ENCODE measurements at regions not wholly inside any gene's neighbourhood (a gene's known extent, or its start where the extent isn't known, plus 50 kb on each side); places are given as distances from the start of the nearest gene placed in this dataset.

DNA sequence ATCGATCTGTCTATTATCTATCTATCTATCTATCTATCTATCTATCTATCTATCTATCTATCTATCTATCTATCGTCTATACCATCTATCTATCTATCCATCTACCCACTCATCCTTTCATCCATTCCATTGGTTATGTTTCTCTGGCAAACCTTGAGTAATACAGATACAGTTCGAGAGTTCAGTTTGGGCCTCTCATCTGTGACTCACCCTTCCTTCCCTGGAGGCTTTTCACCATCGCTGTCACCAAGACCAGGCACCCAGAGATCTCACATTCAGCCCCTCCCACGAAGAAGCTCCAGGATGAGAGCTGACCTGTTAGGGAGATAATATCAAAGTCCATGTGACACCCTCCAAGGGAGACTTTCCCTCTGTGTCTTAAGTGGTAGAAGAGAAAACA is 164.1 kb upstream of the CELF4 start:
- no peaks in the 10 kb centered on the region for H3K27me3 Mint-ChIP-seq
- no peak overlapping the region for H3K4me3 ChIP-seq (ENCODE audit: low read length)
- H3K27me3 ChIP-seq (ENCODE audit: insufficient read depth, low read length, poor library complexity, severe bottlenecking): no peaks in the 10 kb centered on the region
- no peaks in the 10 kb centered on the region for H3K4me1 ChIP-seq (ENCODE audit: insufficient read depth, low read length)
- H3K36me3 ChIP-seq (ENCODE audit: insufficient read depth, low read length): no peaks in the 10 kb centered on the region
- H3K9me3 ChIP-seq (ENCODE audit: low read length): no peaks in the 10 kb centered on the region
- no peak overlapping the region for H3K27ac Mint-ChIP-seq
- ChIA-PET POLR2A (no interaction called here), CTCF (no interaction called here)
- DNase-seq: no peak
- no peaks in the 10 kb centered on the region for H3K36me3 Mint-ChIP-seq
- H3K4me3 Mint-ChIP-seq: no peak overlapping the region
- peaks cover 0 to 3% (median 0%) of the 10 kb centered on the region in 5 donors for H3K9me3 Mint-ChIP-seq
- no peaks in the 10 kb centered on the region for H3K4me1 Mint-ChIP-seq
- H3K27ac ChIP-seq (ENCODE audit: low read depth, low read length): no peak overlapping the region

DNA sequence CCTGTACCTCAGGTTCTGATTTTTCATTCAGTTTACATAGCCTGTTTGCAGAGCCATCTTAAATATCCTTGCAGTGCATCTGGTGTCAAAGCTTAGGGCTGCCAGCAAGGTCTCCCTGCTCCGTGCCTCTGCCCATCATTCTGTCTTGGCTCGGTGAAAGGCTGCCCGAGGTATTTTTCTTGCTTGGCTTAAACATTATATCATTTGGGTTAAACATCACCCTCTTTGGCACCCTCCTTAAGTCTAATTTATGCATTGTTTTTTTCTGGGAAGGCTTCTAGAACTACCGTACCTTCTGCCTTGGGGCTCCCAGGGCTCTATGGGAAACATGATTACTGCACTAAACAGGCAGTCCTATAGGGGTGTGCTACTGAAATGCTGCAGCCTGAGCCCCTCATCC is 158.6 kb upstream of the CELF4 start:
- POLR2A ChIA-PET: no interaction called here
- no peak overlapping the region for H3K27ac Mint-ChIP-seq
- H3K4me3 Mint-ChIP-seq: no peak overlapping the region
- Histone ChIP-seq H3K4me3 (ENCODE audit: low read length) (no peak overlapping the region), H3K27ac (ENCODE audit: low read depth, low read length) (no peak overlapping the region), H3K36me3 (ENCODE audit: insufficient read depth, low read length) (no peaks in the 10 kb centered on the region), H3K9me3 (ENCODE audit: low read length) (no peaks in the 10 kb centered on the region), H3K27me3 (ENCODE audit: insufficient read depth, low read length, poor library complexity, severe bottlenecking) (no peaks in the 10 kb centered on the region), H3K4me1 (ENCODE audit: insufficient read depth, low read length) (no peaks in the 10 kb centered on the region)
- no peaks in the 10 kb centered on the region for H3K4me1 Mint-ChIP-seq
- no peak for DNase-seq
- peaks cover 0 to 3% (median 0%) of the 10 kb centered on the region in 5 donors for H3K9me3 Mint-ChIP-seq
- no peaks in the 10 kb centered on the region for H3K36me3 Mint-ChIP-seq
- CTCF ChIA-PET: no interaction called here
- H3K27me3 Mint-ChIP-seq: no peaks in the 10 kb centered on the region

DNA sequence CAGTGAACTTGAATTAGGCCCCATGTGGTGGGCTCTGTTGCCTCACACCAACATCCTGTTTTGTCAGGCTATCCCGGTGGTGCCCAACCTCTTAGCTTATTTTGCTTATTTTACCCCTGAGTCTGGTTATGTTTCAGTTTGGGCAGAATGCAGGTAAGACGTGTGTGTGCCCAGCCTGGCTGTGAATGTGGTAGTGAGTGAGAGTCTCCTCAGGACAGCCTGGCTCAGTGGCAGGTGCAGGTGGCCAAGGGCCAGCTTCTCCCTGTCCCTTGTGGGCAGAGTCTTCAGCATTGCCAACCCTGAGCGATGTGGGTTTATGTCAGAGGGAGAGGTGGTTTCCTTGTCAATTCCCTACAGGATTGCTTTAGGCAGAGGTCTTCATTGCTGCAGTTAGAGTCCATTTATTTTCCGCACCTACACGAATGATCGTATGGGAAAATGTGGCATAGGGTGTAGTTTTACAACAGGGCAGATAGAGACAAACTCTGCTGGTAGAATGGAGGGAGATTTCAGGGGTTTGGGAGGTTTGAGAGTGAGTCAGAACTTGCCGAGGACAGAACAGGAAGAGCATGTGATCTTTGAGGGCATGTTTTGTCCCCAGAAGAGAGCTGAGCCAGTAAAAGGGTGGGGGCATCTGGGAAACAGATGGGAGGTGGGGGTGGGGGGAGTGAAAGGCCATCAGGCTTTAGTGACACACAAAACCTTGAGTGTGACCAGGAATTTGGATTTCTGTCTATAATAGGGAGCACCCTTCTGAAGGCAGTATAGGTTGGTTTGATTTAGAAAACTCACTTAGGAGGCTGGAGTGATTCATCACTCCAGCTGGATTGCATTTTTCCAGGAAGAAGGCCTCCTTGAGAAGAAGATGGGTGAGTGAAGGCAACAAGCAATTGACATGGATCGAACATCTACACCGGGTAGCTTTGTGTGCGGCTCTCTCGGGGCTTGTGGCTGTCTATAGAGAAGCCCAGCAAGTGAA is 156.2 kb upstream of the CELF4 start:
- ChIA-PET CTCF (no interaction called here), POLR2A (no interaction called here)
- Mint-ChIP-seq H3K27ac (peak overlapping the region in 1 of 8 donors; percentile 9), H3K27me3 (no peaks in the 10 kb centered on the region), H3K4me3 (no peak overlapping the region), H3K36me3 (no peaks in the 10 kb centered on the region), H3K4me1 (no peaks in the 10 kb centered on the region), H3K9me3 (peaks cover 0 to 5% (median 0%) of the 10 kb centered on the region in 5 donors)
- Histone ChIP-seq H3K27ac (ENCODE audit: low read depth, low read length) (no peak overlapping the region), H3K27me3 (ENCODE audit: insufficient read depth, low read length, poor library complexity, severe bottlenecking) (no peaks in the 10 kb centered on the region), H3K4me3 (ENCODE audit: low read length) (no peak overlapping the region), H3K9me3 (ENCODE audit: low read length) (no peaks in the 10 kb centered on the region), H3K36me3 (ENCODE audit: insufficient read depth, low read length) (no peaks in the 10 kb centered on the region), H3K4me1 (ENCODE audit: insufficient read depth, low read length) (no peaks in the 10 kb centered on the region)
- no peak for DNase-seq

DNA sequence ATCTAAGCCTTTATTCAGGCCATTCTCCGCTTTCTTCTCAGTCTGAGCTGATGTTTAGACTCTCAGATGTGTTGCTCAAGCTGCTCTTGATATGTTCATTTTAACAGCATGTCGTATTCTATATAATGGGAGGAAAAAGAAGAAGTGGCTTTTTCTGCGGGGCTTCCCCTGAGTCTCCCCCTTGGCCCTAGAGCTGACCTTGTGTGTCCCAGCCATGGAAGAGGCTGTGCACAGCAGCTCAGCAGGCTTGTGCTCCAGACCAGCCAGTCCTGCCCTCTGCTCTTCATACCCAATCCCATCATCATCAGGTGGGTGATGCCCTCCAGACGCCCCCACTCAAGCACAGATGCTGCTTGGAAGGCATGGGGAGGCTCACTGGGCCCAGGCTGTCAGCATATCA is 155.1 kb upstream of the CELF4 start:
- Histone ChIP-seq H3K4me1 (ENCODE audit: insufficient read depth, low read length) (no peaks in the 10 kb centered on the region), H3K9me3 (ENCODE audit: low read length) (no peaks in the 10 kb centered on the region), H3K27me3 (ENCODE audit: insufficient read depth, low read length, poor library complexity, severe bottlenecking) (no peaks in the 10 kb centered on the region), H3K4me3 (ENCODE audit: low read length) (no peak overlapping the region), H3K36me3 (ENCODE audit: insufficient read depth, low read length) (no peaks in the 10 kb centered on the region), H3K27ac (ENCODE audit: low read depth, low read length) (no peak overlapping the region)
- H3K9me3 Mint-ChIP-seq: peaks cover 0 to 5% (median 0%) of the 10 kb centered on the region in 5 donors
- no peaks in the 10 kb centered on the region for H3K27me3 Mint-ChIP-seq
- H3K36me3 Mint-ChIP-seq: no peaks in the 10 kb centered on the region
- ChIA-PET CTCF (no interaction called here), POLR2A (no interaction called here)
- no peak overlapping the region for H3K4me3 Mint-ChIP-seq
- DNase-seq: no peak
- H3K4me1 Mint-ChIP-seq: no peaks in the 10 kb centered on the region
- H3K27ac Mint-ChIP-seq: no peak overlapping the region

DNA sequence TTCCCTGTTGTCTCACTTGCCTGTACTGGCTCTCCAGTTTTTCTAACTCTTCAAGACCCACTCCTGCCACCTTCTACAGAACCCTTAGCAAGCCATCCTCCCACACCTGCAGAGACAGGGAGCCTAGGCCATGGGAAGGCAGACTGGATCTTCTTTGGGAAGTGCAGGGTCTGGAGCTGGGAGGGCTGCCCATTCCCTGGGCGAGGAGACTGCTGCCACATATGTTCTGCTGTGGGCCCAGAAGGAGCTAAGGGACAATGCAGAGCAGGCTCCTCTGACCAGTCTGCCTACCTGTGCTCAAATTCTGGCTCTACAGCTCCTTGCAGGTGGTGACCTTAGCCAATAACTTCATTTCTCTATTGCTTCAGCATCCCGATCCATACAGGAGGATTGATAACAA is 152.1 kb upstream of the CELF4 start:
- no peaks in the 10 kb centered on the region for H3K4me1 Mint-ChIP-seq
- Histone ChIP-seq H3K27me3 (ENCODE audit: insufficient read depth, low read length, poor library complexity, severe bottlenecking) (no peaks in the 10 kb centered on the region), H3K36me3 (ENCODE audit: insufficient read depth, low read length) (no peaks in the 10 kb centered on the region), H3K4me3 (ENCODE audit: low read length) (no peak overlapping the region), H3K27ac (ENCODE audit: low read depth, low read length) (no peak overlapping the region), H3K9me3 (ENCODE audit: low read length) (no peaks in the 10 kb centered on the region), H3K4me1 (ENCODE audit: insufficient read depth, low read length) (no peaks in the 10 kb centered on the region)
- H3K36me3 Mint-ChIP-seq: no peaks in the 10 kb centered on the region
- no peak for DNase-seq
- H3K4me3 Mint-ChIP-seq: no peak overlapping the region
- H3K27me3 Mint-ChIP-seq: no peaks in the 10 kb centered on the region
- no peak overlapping the region for H3K27ac Mint-ChIP-seq
- ChIA-PET POLR2A (no interaction called here), CTCF (no interaction called here)
- H3K9me3 Mint-ChIP-seq: peaks cover 0 to 12% (median 1%) of the 10 kb centered on the region in 5 donors

DNA sequence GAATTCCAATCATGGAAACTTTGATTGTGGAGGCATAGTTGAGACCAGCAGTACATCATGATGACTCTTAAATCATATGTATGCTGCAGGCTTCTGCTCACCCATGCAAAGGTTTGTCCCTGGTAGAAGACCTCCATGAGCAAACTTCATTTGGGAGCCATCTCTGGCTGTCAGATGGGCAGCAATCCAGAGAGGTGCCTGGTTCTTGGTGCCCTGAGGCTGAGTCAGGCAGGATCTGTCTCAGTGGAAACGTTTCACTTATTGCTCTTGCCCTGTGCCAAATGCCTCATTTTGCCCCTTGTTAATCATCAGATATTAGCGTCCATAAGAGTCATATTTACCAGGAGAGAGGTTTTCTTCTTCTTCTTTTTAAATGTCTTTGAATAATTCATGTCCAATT is 151.5 kb upstream of the CELF4 start:
- POLR2A ChIA-PET: no interaction called here
- no peaks in the 10 kb centered on the region for H3K27me3 ChIP-seq (ENCODE audit: insufficient read depth, low read length, poor library complexity, severe bottlenecking)
- peaks cover 0 to 12% (median 1%) of the 10 kb centered on the region in 5 donors for H3K9me3 Mint-ChIP-seq

DNA sequence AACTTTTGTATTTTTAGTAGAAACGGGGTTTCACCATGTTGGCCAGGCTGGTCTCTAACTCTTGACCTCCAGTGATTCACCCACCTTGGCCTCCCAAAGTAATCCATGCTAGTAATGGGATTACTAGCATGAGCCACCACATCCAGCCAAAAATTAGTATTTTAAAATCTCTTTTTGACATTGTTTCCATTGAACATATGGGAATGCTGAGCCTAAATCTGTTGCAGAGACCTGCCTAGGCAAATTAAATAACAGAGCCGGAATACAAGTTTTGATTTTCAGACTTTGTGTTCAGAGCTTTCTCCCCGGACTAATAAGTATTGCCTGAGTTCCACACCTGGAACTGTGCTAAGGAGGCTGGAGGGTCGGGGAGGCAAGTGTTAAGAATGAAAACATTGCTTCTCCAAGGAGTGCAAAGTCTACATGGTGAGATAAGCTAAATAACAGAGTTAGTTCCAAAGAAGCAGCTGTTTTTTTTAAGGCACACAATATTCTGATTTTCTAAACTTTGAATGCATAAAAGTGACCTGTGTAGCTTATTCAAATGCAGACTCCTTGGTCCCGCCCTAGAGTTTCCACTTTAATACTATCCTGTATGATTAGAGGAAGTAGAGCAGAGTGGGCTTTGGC is 150.6 kb upstream of the CELF4 start:
- ChIA-PET POLR2A (no interaction called here), CTCF (no interaction called here)

More for the DNA sequence above, 151.5 kb upstream of the CELF4 start:
- Histone ChIP-seq H3K36me3 (ENCODE audit: insufficient read depth, low read length) (no peaks in the 10 kb centered on the region), H3K9me3 (ENCODE audit: low read length) (no peaks in the 10 kb centered on the region), H3K27ac (ENCODE audit: low read depth, low read length) (no peak overlapping the region), H3K4me3 (ENCODE audit: low read length) (no peak overlapping the region), H3K4me1 (ENCODE audit: insufficient read depth, low read length) (no peaks in the 10 kb centered on the region)
- DNase-seq: no peak
- Mint-ChIP-seq H3K27me3 (no peaks in the 10 kb centered on the region), H3K36me3 (no peaks in the 10 kb centered on the region), H3K4me3 (no peak overlapping the region), H3K4me1 (no peaks in the 10 kb centered on the region), H3K27ac (no peak overlapping the region)
- CTCF ChIA-PET: no interaction called here

DNA sequence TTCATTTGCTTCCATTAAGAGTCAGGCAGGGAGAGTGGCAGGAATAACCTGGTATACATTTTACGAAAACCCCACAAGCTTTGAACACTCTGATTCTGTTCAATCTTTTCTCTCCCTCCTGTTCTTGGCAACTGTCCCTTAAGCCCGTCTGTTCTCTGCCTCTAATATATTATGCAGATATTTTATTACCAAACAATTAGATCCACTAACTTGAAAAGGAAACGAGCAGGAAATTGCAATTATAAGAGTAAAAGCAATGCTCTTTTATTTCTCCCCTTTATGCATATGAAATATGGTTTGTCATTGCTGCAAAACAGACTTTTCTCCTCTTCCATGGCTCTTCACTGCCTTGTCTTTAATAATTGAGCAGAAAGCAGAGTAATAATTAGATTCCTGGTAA is 149.1 kb upstream of the CELF4 start:
- Histone ChIP-seq H3K27ac (ENCODE audit: low read depth, low read length) (no peak overlapping the region), H3K4me1 (ENCODE audit: insufficient read depth, low read length) (no peaks in the 10 kb centered on the region), H3K4me3 (ENCODE audit: low read length) (no peak overlapping the region), H3K27me3 (ENCODE audit: insufficient read depth, low read length, poor library complexity, severe bottlenecking) (no peaks in the 10 kb centered on the region), H3K9me3 (ENCODE audit: low read length) (no peaks in the 10 kb centered on the region), H3K36me3 (ENCODE audit: insufficient read depth, low read length) (no peaks in the 10 kb centered on the region)
- ChIA-PET POLR2A (no interaction called here), CTCF (no interaction called here)
- no peak overlapping the region for H3K4me3 Mint-ChIP-seq
- H3K36me3 Mint-ChIP-seq: no peaks in the 10 kb centered on the region
- no peak for DNase-seq
- peaks cover 0 to 12% (median 2%) of the 10 kb centered on the region in 5 donors for H3K9me3 Mint-ChIP-seq
- no peak overlapping the region for H3K27ac Mint-ChIP-seq
- H3K4me1 Mint-ChIP-seq: no peaks in the 10 kb centered on the region
- peaks cover 0 to 2% of the 10 kb centered on the region in 2 donors for H3K27me3 Mint-ChIP-seq

More for the DNA sequence above, 150.6 kb upstream of the CELF4 start:
- no peak overlapping the region for H3K27ac Mint-ChIP-seq
- Histone ChIP-seq H3K4me1 (ENCODE audit: insufficient read depth, low read length) (no peaks in the 10 kb centered on the region), H3K27ac (ENCODE audit: low read depth, low read length) (no peak overlapping the region), H3K9me3 (ENCODE audit: low read length) (no peaks in the 10 kb centered on the region), H3K36me3 (ENCODE audit: insufficient read depth, low read length) (no peaks in the 10 kb centered on the region), H3K4me3 (ENCODE audit: low read length) (no peak overlapping the region), H3K27me3 (ENCODE audit: insufficient read depth, low read length, poor library complexity, severe bottlenecking) (no peaks in the 10 kb centered on the region)
- H3K9me3 Mint-ChIP-seq: peaks cover 0 to 12% (median 2%) of the 10 kb centered on the region in 5 donors
- no peak for DNase-seq
- H3K4me3 Mint-ChIP-seq: no peak overlapping the region
- no peaks in the 10 kb centered on the region for H3K4me1 Mint-ChIP-seq
- no peaks in the 10 kb centered on the region for H3K36me3 Mint-ChIP-seq
- peaks cover 0 to 2% of the 10 kb centered on the region in 2 donors for H3K27me3 Mint-ChIP-seq

Data from CD8-positive, alpha-beta memory T cell (primary cell).